RWPE1 (cell line): ENCODE measurements at regions not wholly inside any gene's neighbourhood (a gene's known extent, or its start where the extent isn't known, plus 50 kb on each side); places are given as distances from the start of the nearest gene placed in this dataset.

Experiments
- CTCF ChIA-PET: fragments of 350-600 bp; sonication (Branson Sonifier 250); formaldehyde crosslinking; extraction: SDS; loops from one replicate; lab custom pipeline; 2021; lab: Yijun Ruan, JAX
- POLR2A ChIA-PET: fragments of 400-600 bp; formaldehyde crosslinking; extraction: SDS; loops from one replicate; lab custom pipeline; 2020; ENCODE audit warnings: antibody characterized with exemption; ENCODE audit not compliant: low non-redundant PET; lab: Yijun Ruan, JAX
- DNase-seq: peaks from one replicate; pipeline ENCODE4 v3.0.0; 2012; ENCODE audit warnings: low spot score
- H3K27ac ChIP-seq: fragments of 450-650 bp; 2 replicates; pipeline ENCODE4 v1.5.1; 2017
- TF ChIP-seq, protein P1 (sequence below): fragments of 450-650 bp; conservative IDR thresholded peaks from 2 replicates; pipeline ENCODE4 v1.5.1; 2017; ENCODE audit warnings: low read depth, mild to moderate bottlenecking

DNA sequence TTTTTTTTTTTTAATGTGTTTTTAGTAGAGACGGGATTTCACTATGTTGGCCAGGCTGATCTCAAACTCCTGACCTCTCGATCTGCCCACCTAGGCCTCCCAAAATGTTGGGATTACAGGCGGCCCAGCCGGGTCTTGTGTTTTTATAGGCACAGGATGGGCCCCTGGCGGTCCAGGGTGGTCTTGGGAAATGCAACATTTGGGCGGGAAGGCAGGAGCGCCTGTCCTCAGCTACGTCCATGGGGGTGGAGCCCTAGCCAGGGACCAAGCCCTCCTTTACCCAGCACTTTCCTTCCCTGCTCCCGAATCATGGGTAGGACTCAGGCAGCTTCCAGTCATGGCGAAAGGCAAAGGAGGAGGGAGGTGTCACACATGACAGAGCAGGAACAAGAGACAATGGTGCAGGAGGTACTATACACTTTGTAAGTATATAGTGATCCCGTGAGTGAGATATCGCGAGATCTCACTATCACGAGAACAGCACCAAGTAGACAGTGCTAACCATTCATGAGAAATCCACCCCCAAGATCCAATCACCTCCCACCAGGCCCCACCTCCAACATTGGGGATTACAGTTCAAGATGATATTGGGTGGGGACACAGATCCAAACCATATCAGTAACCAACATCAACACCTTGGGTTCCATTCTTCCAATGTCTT lies 226.7 kb upstream of the WSCD1 start:
- CTCF ChIA-PET = interaction anchor here (0.7 kb wide), 1 partner anchor 201 kb away, joined by 3 read pairs; no protein-coding TSS in a partner anchor
- no peak for DNase-seq

DNA sequence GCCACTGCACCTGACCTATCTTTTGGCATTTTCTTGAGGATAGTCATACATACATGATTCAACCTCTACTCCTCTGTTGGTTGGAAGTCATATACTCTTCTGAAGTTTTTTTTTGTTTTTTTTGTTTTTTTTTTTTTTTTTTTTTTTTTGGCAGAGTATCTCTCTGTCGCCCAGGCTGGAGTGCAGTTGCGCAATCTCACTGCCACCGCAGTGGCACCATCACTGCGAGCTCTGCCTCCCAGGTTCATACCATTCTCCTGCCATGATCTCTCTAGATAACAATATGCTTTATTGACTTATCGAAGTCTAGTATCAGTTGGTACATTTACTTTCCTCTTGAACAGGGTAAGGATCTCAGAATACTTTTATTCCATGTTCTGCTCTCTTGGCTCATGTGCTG lies 224.2 kb upstream of the WSCD1 start:
- ChIA-PET POLR2A (no interaction called here), CTCF (no interaction called here)
- no peak overlapping the region for H3K27ac ChIP-seq
- TF ChIP-seq, protein P1, sequence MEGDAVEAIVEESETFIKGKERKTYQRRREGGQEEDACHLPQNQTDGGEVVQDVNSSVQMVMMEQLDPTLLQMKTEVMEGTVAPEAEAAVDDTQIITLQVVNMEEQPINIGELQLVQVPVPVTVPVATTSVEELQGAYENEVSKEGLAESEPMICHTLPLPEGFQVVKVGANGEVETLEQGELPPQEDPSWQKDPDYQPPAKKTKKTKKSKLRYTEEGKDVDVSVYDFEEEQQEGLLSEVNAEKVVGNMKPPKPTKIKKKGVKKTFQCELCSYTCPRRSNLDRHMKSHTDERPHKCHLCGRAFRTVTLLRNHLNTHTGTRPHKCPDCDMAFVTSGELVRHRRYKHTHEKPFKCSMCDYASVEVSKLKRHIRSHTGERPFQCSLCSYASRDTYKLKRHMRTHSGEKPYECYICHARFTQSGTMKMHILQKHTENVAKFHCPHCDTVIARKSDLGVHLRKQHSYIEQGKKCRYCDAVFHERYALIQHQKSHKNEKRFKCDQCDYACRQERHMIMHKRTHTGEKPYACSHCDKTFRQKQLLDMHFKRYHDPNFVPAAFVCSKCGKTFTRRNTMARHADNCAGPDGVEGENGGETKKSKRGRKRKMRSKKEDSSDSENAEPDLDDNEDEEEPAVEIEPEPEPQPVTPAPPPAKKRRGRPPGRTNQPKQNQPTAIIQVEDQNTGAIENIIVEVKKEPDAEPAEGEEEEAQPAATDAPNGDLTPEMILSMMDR = no peak
- DNase-seq = no peak

More for the DNA sequence above, 226.7 kb upstream of the WSCD1 start:
- POLR2A ChIA-PET = no interaction called here
- H3K27ac ChIP-seq = no peak overlapping the region
- TF ChIP-seq, protein P1 = no peak

GRCh38 chr17:5854871-5855554 lies 215.2 kb upstream of the WSCD1 start:
- DNase-seq = no peak
- TF ChIP-seq, protein P1 = no peak
- no peak overlapping the region for H3K27ac ChIP-seq
- ChIA-PET POLR2A (no interaction called here), CTCF (interaction anchor here (0.6 kb wide), 1 partner anchor 52 kb away, joined by 5 read pairs; no protein-coding TSS in a partner anchor)

GRCh38 chr17:5861246-5861645 lies 208.9 kb upstream of the WSCD1 start:
- TF ChIP-seq, protein P1 = no peak
- CTCF ChIA-PET = no interaction called here

DNA sequence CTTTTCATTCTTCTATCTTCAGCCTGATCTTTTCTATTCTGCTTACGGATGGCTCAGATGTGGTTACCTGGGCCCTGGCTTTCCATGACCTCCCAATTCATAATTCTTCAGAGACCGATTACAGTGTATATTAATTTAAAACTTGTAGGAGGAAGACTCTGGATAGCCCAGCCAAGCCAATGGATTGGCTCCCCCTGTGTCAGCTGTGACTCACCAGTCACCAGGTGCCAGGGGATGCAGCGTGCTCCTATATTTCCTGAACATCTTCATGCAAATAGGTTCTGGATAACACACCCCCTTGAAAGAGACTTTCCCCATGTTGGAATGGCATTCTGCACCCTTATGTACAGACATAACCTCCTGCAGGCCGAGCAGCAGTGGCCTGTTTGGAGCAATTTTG lies 208.3 kb upstream of the WSCD1 start:
- DNase-seq = no peak
- H3K27ac ChIP-seq = no peak overlapping the region
- TF ChIP-seq, protein P1 = no peak
- ChIA-PET POLR2A (no interaction called here), CTCF (interaction anchor here (0.6 to 0.7 kb wide), 2 partner anchors 20 to 241 kb away, joined by 3 to 4 read pairs; no protein-coding TSS in a partner anchor)

More at GRCh38 chr17:5861246-5861645, 208.9 kb upstream of the WSCD1 start:
- H3K27ac ChIP-seq = no peak overlapping the region
- no peak for DNase-seq
- POLR2A ChIA-PET = no interaction called here

DNA sequence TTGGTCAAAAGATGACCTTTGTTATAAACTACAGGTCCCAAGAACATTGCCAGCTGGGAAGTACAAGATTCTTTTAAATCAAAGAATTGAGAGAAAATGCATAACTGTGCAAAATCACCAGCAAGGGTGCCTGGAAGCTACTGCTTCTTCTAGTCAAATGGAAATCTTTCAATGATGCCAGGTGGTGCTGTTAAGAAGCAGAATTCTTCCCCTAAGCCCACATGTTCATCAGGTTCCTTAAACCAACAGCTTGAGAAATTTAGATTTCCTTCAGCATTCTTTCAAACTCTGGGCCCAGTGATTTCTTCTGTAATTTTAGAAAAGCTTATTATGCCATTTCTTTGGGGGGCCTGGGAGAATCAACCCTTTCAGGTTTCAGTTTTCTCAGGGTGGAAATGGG lies 207.8 kb upstream of the WSCD1 start:
- POLR2A ChIA-PET = no interaction called here
- TF ChIP-seq, protein P1 = no peak
- DNase-seq = no peak
- CTCF ChIA-PET = interaction anchor here (0.6 to 0.7 kb wide), 2 partner anchors 19 to 241 kb away, joined by 3 to 4 read pairs; no protein-coding TSS in a partner anchor
- H3K27ac ChIP-seq = no peak overlapping the region
